ENCODE measurements at regions not wholly inside any gene's neighbourhood (a gene's known extent, or its start where the extent isn't known, plus 50 kb on each side); places are given as distances from the start of the nearest gene placed in this dataset.

DNA sequence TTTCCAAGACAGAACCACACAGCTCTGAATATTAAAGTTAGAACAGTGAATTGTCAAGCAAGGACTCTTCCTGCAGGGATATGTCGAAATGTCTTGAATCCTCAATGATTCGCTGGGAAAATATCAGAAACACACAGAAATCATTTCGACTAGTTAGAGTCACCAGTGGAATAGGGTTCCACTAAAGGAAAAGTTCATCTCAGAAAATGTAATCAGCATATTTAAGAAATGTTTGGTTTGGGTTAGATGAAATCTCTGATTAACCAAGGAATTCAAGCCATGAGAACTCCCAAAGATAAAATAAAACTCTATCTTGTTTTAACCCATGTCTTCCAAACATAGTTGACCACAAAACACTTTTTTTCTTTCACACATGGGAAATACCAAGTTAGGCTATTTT, 621.0 kb upstream of the NRSN1 start:
- Histone ChIP-seq H2BK12ac (ENCODE audit: low read length in 2 of 2) (no peak overlapping the region), H3K18ac (ENCODE audit: low read depth in 1 of 2, low read length in 2 of 2) (no peak overlapping the region), H3K4me3 (ENCODE audit: insufficient read depth in 1 of 2, low read depth in 1 of 2, low read length in 2 of 2) (no peak overlapping the region), H3K14ac (ENCODE audit: low read length in 2 of 2) (no peak overlapping the region), H3K4me1 (ENCODE audit: control insufficient read depth, insufficient read depth, low read depth, low read length) (no peaks in the 10 kb centered on the region), H2BK15ac (ENCODE audit: low read depth, poor library complexity, severe bottlenecking) (no peak overlapping the region), H2BK120ac (ENCODE audit: low read depth, low read length) (no peak overlapping the region), H3K79me1 (replicated peaks; ENCODE audit: low read length, poor library complexity, severe bottlenecking) (no peaks in the 10 kb centered on the region), H4K8ac (ENCODE audit: low read length) (no peak overlapping the region), H3K9me3 (ENCODE audit: control insufficient read depth, low read length) (peaks cover 3% of the 10 kb centered on the region), H3K4me2 (ENCODE audit: low read length, poor library complexity, severe bottlenecking) (no peak overlapping the region), H2AK5ac (ENCODE audit: low read length, severe bottlenecking) (no peak overlapping the region), H2BK5ac (ENCODE audit: low read depth, low read length, poor library complexity, severe bottlenecking) (no peak overlapping the region), H4K91ac (ENCODE audit: low read length) (no peak overlapping the region), H3K36me3 (ENCODE audit: control insufficient read depth in 1 of 2, insufficient read depth in 2 of 2, low read depth in 1 of 2, low read length in 2 of 2) (no peaks in the 10 kb centered on the region), H3K9ac (ENCODE audit: low read length) (no peak overlapping the region), H3K27ac (ENCODE audit: low read length, poor library complexity, severe bottlenecking) (no peak overlapping the region), H3K4ac (ENCODE audit: low read depth in 1 of 2, low read length in 2 of 2) (no peak overlapping the region), H3K27me3 (ENCODE audit: control insufficient read depth in 1 of 2, insufficient read depth in 1 of 2, low read length in 2 of 2) (no peaks in the 10 kb centered on the region), H3K23ac (ENCODE audit: low read length in 2 of 2) (no peak overlapping the region), H2AFZ (ENCODE audit: low read depth, low read length) (no peak overlapping the region)
- WGBS = 91% methylated on average over 3 of the region's 3 CpGs
- peak; percentile 31 for DNase-seq

DNA sequence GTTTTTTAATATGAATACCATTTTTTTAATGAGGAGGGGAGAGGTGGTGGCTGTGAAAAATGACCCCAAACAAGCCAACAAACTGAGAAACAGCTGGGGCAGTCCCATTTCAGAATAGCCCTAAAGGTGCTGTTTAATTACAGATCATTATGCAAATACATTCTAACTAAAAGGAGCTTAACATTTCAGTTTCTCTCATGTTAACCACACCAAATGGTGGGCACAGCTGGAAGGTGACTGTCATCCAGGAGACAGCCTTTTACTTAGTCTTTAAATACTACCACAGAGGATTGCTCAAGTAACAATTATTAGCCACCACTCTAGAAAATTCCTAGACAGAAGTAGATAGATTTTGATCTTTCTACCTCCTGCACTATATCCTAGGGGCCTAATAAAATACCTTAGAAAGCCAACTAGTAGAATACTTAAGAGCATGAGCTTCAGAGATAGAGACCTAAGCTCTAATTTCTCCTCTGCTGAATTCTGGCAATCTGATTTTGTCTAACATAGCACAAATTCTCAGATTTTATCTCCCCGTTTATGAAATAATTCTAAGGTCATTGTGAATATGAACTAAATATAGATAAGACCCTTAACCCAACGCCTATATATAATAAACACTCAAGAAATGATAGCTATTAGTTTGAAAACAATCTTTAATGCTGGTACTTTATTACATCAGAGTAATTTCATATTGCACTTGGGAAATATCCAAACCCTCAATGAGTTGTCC, 615.1 kb upstream of the NRSN1 start:
- H3K36me3 ChIP-seq (ENCODE audit: control insufficient read depth in 1 of 2, insufficient read depth in 2 of 2, low read depth in 1 of 2, low read length in 2 of 2) = no peaks in the 10 kb centered on the region
- no peak overlapping the region for H4K8ac ChIP-seq (ENCODE audit: low read length)
- H3K9me3 ChIP-seq (ENCODE audit: control insufficient read depth, low read length) = peaks cover 3% of the 10 kb centered on the region
- H3K27me3 ChIP-seq (ENCODE audit: control insufficient read depth in 1 of 2, insufficient read depth in 1 of 2, low read length in 2 of 2) = no peaks in the 10 kb centered on the region
- no peak overlapping the region for H2BK120ac ChIP-seq (ENCODE audit: low read depth, low read length)
- no peak overlapping the region for H4K91ac ChIP-seq (ENCODE audit: low read length)
- H3K4me3 ChIP-seq (ENCODE audit: insufficient read depth in 1 of 2, low read depth in 1 of 2, low read length in 2 of 2) = no peak overlapping the region
- DNase-seq = no peak
- H2BK12ac ChIP-seq (ENCODE audit: low read length in 2 of 2) = no peak overlapping the region
- no peak overlapping the region for H3K27ac ChIP-seq (ENCODE audit: low read length, poor library complexity, severe bottlenecking)
- no peaks in the 10 kb centered on the region for H3K4me1 ChIP-seq (ENCODE audit: control insufficient read depth, insufficient read depth, low read depth, low read length)
- no peak overlapping the region for H3K4ac ChIP-seq (ENCODE audit: low read depth in 1 of 2, low read length in 2 of 2)
- H3K9ac ChIP-seq (ENCODE audit: low read length) = no peak overlapping the region
- H3K18ac ChIP-seq (ENCODE audit: low read depth in 1 of 2, low read length in 2 of 2) = no peak overlapping the region
- no peak overlapping the region for H3K4me2 ChIP-seq (ENCODE audit: low read length, poor library complexity, severe bottlenecking)
- H2BK5ac ChIP-seq (ENCODE audit: low read depth, low read length, poor library complexity, severe bottlenecking) = no peak overlapping the region
- no peak overlapping the region for H2BK15ac ChIP-seq (ENCODE audit: low read depth, poor library complexity, severe bottlenecking)
- H3K23ac ChIP-seq (ENCODE audit: low read length in 2 of 2) = no peak overlapping the region
- WGBS = no CpG with 5 or more reads among the region's 2 CpGs
- H3K79me1 ChIP-seq (replicated peaks; ENCODE audit: low read length, poor library complexity, severe bottlenecking) = no peaks in the 10 kb centered on the region
- no peak overlapping the region for H2AK5ac ChIP-seq (ENCODE audit: low read length, severe bottlenecking)
- H3K14ac ChIP-seq (ENCODE audit: low read length in 2 of 2) = no peak overlapping the region
- H2AFZ ChIP-seq (ENCODE audit: low read depth, low read length) = no peak overlapping the region

DNA sequence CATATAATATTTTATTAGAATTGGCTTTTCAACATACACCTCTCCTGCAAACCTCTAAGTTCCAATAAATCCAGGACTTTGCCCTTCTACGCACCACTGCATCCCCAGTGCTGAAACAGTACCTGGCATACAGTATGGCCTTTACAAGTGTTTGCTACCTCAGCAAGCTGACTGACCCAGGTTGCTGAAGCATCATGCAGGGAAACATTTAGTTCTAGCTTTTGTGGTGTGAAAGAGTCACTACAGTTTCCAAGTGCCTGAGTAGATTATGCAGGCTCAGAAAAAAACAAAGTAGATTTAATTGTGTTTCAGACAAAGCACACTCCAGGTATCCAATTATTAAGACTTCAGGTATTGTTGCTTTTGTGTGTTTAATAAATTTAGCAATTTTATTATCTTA, 614.2 kb upstream of the NRSN1 start:
- Histone ChIP-seq H2AK5ac (ENCODE audit: low read length, severe bottlenecking) (no peak overlapping the region), H2BK120ac (ENCODE audit: low read depth, low read length) (no peak overlapping the region), H3K4ac (ENCODE audit: low read depth in 1 of 2, low read length in 2 of 2) (no peak overlapping the region), H3K23ac (ENCODE audit: low read length in 2 of 2) (no peak overlapping the region), H3K79me1 (replicated peaks; ENCODE audit: low read length, poor library complexity, severe bottlenecking) (no peaks in the 10 kb centered on the region), H3K4me3 (ENCODE audit: insufficient read depth in 1 of 2, low read depth in 1 of 2, low read length in 2 of 2) (no peak overlapping the region), H2BK12ac (ENCODE audit: low read length in 2 of 2) (no peak overlapping the region), H3K9ac (ENCODE audit: low read length) (no peak overlapping the region), H3K18ac (ENCODE audit: low read depth in 1 of 2, low read length in 2 of 2) (no peak overlapping the region), H3K4me2 (ENCODE audit: low read length, poor library complexity, severe bottlenecking) (no peak overlapping the region), H3K14ac (ENCODE audit: low read length in 2 of 2) (no peak overlapping the region), H2BK15ac (ENCODE audit: low read depth, poor library complexity, severe bottlenecking) (no peak overlapping the region), H2AFZ (ENCODE audit: low read depth, low read length) (no peak overlapping the region), H3K9me3 (ENCODE audit: control insufficient read depth, low read length) (peaks cover 3% of the 10 kb centered on the region), H4K8ac (ENCODE audit: low read length) (no peak overlapping the region), H4K91ac (ENCODE audit: low read length) (no peak overlapping the region), H2BK5ac (ENCODE audit: low read depth, low read length, poor library complexity, severe bottlenecking) (no peak overlapping the region), H3K36me3 (ENCODE audit: control insufficient read depth in 1 of 2, insufficient read depth in 2 of 2, low read depth in 1 of 2, low read length in 2 of 2) (no peaks in the 10 kb centered on the region), H3K27ac (ENCODE audit: low read length, poor library complexity, severe bottlenecking) (no peak overlapping the region), H3K27me3 (ENCODE audit: control insufficient read depth in 1 of 2, insufficient read depth in 1 of 2, low read length in 2 of 2) (no peaks in the 10 kb centered on the region), H3K4me1 (ENCODE audit: control insufficient read depth, insufficient read depth, low read depth, low read length) (no peaks in the 10 kb centered on the region)
- no peak for DNase-seq
- WGBS = 96% methylated on average over 1 of the region's 1 CpG

DNA sequence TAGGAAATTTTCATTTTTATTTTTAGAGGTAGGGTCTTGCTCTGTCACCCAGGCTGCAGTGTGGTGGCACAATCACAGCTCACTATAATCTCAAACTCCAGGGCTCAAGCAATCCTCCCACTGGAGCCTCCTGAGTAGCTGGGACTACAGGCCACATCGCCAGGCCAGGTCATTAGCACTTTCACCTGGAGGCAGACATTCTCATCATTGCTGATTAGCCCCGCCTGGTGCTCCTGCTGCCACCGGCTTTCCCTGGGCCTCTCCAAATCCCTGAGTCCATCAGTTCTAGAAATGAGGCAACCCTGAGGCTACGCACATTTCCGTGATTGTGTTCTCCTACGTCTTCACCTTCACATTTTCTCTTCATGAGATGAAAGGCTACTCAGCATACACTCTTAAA, 607.7 kb upstream of the NRSN1 start:
- no peaks in the 10 kb centered on the region for H3K4me1 ChIP-seq (ENCODE audit: control insufficient read depth, insufficient read depth, low read depth, low read length)
- H3K27ac ChIP-seq (ENCODE audit: low read length, poor library complexity, severe bottlenecking) = no peak overlapping the region
- peak overlapping the region in 1 of 2 experiments; percentile 57 for H3K14ac ChIP-seq (ENCODE audit: low read length in 2 of 2)
- H3K79me1 ChIP-seq (replicated peaks; ENCODE audit: low read length, poor library complexity, severe bottlenecking) = no peaks in the 10 kb centered on the region
- DNase-seq = no peak
- H3K9ac ChIP-seq (ENCODE audit: low read length) = no peak overlapping the region
- 53% methylated on average over 3 of the region's 6 CpGs for WGBS
- H4K91ac ChIP-seq (ENCODE audit: low read length) = no peak overlapping the region
- no peak overlapping the region for H3K18ac ChIP-seq (ENCODE audit: low read depth in 1 of 2, low read length in 2 of 2)
- H3K36me3 ChIP-seq (ENCODE audit: control insufficient read depth in 1 of 2, insufficient read depth in 2 of 2, low read depth in 1 of 2, low read length in 2 of 2) = no peaks in the 10 kb centered on the region
- peak overlapping the region in 1 of 2 experiments; percentile 29 for H2BK12ac ChIP-seq (ENCODE audit: low read length in 2 of 2)
- H2AK5ac ChIP-seq (ENCODE audit: low read length, severe bottlenecking) = no peak overlapping the region
- H3K4me3 ChIP-seq (ENCODE audit: insufficient read depth in 1 of 2, low read depth in 1 of 2, low read length in 2 of 2) = no peak overlapping the region
- no peak overlapping the region for H2BK120ac ChIP-seq (ENCODE audit: low read depth, low read length)
- H3K4me2 ChIP-seq (ENCODE audit: low read length, poor library complexity, severe bottlenecking) = no peak overlapping the region
- H2AFZ ChIP-seq (ENCODE audit: low read depth, low read length) = no peak overlapping the region
- no peak overlapping the region for H2BK15ac ChIP-seq (ENCODE audit: low read depth, poor library complexity, severe bottlenecking)
- no peak overlapping the region for H2BK5ac ChIP-seq (ENCODE audit: low read depth, low read length, poor library complexity, severe bottlenecking)
- H4K8ac ChIP-seq (ENCODE audit: low read length) = no peak overlapping the region
- no peak overlapping the region for H3K4ac ChIP-seq (ENCODE audit: low read depth in 1 of 2, low read length in 2 of 2)
- H3K27me3 ChIP-seq (ENCODE audit: control insufficient read depth in 1 of 2, insufficient read depth in 1 of 2, low read length in 2 of 2) = no peaks in the 10 kb centered on the region
- no peaks in the 10 kb centered on the region for H3K9me3 ChIP-seq (ENCODE audit: control insufficient read depth, low read length)
- no peak overlapping the region for H3K23ac ChIP-seq (ENCODE audit: low read length in 2 of 2)
